Cardiac muscle cell (in vitro differentiated cells and primary cell): ENCODE measurements at regions not wholly inside any gene's neighbourhood (a gene's known extent, or its start where the extent isn't known, plus 50 kb on each side); places are given as distances from the start of the nearest gene placed in this dataset.

ENCODE experiments used
- DNase-seq, 2 donors: peaks; one replicate each; pipeline versions ENCODE4 v3.0.0 to v3.0.0-alpha.2; 2010 to 2017; ENCODE audit warnings: low read depth in 1 of 2, low spot score in 1 of 2
- H3K27ac ChIP-seq: fragments of 200-600 bp; sonication (generic); 2 replicates; pipeline ENCODE4 v1.5.1; 2016
- H3K27me3 ChIP-seq: fragments of 200-600 bp; sonication (generic); 2 replicates; pipeline ENCODE4 v1.6.0; 2016; ENCODE audit warnings: control low read depth
- H3K36me3 ChIP-seq: fragments of 200-600 bp; sonication (generic); 2 replicates; pipeline ENCODE4 v1.5.1; 2016; ENCODE audit warnings: control low read depth
- H3K4me1 ChIP-seq: fragments of 200-600 bp; sonication (generic); 2 replicates; pipeline ENCODE4 v1.8.1; 2017; ENCODE audit warnings: low read depth, mild to moderate bottlenecking, mixed run types
- H3K4me3 ChIP-seq: fragments of 200-600 bp; sonication (generic); 2 replicates; pipeline ENCODE4 v1.5.1; 2016; ENCODE audit warnings: mild to moderate bottlenecking
- H3K9me3 ChIP-seq: fragments of 200-600 bp; sonication (generic); 2 replicates; pipeline ENCODE4 v1.5.1; 2017; ENCODE audit warnings: low read depth, mild to moderate bottlenecking, control low read depth
- CTCF ChIP-seq: IDR thresholded peaks from 2 replicates; pipeline ENCODE4 v1.5.1; 2012; ENCODE audit warnings: low read depth, mild to moderate bottlenecking, low read length

GRCh38 chr3:194854206-194854605, 168.5 kb downstream of the FAM43A start:
- H3K27ac ChIP-seq: no peak overlapping the region

GRCh38 chr3:194854659-194855390, 169.1 kb downstream of the FAM43A start:
- no peak for DNase-seq
- TF ChIP-seq CTCF: no peak
- H3K27ac ChIP-seq: no peak overlapping the region
- no peaks in the 10 kb centered on the region for H3K27me3 ChIP-seq
- H3K4me1 ChIP-seq: no peaks in the 10 kb centered on the region
- H3K9me3 ChIP-seq: no peaks in the 10 kb centered on the region
- H3K4me3 ChIP-seq: no peak overlapping the region
- H3K36me3 ChIP-seq: no peaks in the 10 kb centered on the region

More at GRCh38 chr3:194854206-194854605, 168.5 kb downstream of the FAM43A start:
- Histone ChIP-seq H3K4me3 (no peak overlapping the region), H3K27me3 (no peaks in the 10 kb centered on the region), H3K9me3 (no peaks in the 10 kb centered on the region), H3K36me3 (no peaks in the 10 kb centered on the region), H3K4me1 (no peaks in the 10 kb centered on the region)
- no peak for DNase-seq
- no peak for TF ChIP-seq CTCF

DNA sequence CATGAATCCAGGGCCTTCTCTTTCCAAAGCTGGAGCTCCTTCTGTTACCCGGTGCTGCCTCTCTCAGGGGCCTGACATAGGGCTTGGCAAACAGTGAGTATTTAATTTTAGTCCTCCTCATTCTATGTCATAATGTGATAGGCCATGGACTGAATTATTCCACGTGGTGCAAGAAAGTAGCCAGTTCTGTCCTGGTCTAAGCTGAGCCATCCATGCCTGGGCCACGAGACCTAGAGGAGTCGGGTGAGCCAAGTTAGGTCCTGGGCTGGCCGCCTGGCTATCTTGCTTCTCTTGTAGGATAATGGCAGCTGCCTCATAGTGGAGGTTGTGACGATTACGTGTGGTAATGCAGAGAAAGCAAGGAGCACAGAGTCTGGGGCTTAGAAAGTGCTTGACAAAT, 170.6 kb downstream of the FAM43A start:
- no peaks in the 10 kb centered on the region for H3K27me3 ChIP-seq
- no peak overlapping the region for H3K27ac ChIP-seq
- no peak for DNase-seq
- H3K9me3 ChIP-seq: no peaks in the 10 kb centered on the region
- H3K4me1 ChIP-seq: no peaks in the 10 kb centered on the region
- H3K4me3 ChIP-seq: no peak overlapping the region
- TF ChIP-seq CTCF: no peak
- no peaks in the 10 kb centered on the region for H3K36me3 ChIP-seq

GRCh38 chr3:194857469-194858113, 171.9 kb downstream of the FAM43A start:
- no peak for DNase-seq
- no peak for TF ChIP-seq CTCF
- Histone ChIP-seq H3K4me1 (no peaks in the 10 kb centered on the region), H3K27me3 (no peaks in the 10 kb centered on the region), H3K9me3 (no peaks in the 10 kb centered on the region), H3K36me3 (no peaks in the 10 kb centered on the region), H3K4me3 (no peak overlapping the region), H3K27ac (no peak overlapping the region)

DNA sequence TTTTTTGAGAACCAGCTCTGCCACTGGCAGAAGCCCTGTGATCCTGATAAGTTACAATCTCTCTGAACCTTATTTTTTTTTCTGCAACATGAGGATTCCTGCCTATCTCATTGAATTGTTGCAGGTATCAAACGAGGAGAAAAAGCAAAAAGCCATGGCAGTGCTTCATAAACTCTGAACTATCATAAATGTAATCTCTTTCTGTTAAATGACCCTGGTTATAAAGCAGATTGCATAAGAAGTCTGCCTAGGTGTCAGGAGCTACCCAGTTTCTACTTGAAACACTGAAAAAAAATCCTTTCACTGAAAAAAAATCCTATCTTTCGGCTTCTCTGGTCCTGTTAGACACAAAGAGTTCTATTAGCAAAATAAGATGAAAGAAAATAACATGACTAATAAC, 172.7 kb downstream of the FAM43A start:
- Histone ChIP-seq H3K4me3 (no peak overlapping the region), H3K27me3 (no peaks in the 10 kb centered on the region), H3K9me3 (no peaks in the 10 kb centered on the region), H3K4me1 (no peaks in the 10 kb centered on the region), H3K36me3 (no peaks in the 10 kb centered on the region), H3K27ac (no peak overlapping the region)
- TF ChIP-seq CTCF: no peak
- no peak for DNase-seq
